Kidney (tissue), 13 donors: ENCODE measurements at regions not wholly inside any gene's neighbourhood (a gene's known extent, or its start where the extent isn't known, plus 50 kb on each side); places are given as distances from the start of the nearest gene placed in this dataset.

ENCODE experiments used
- DNase-seq, 5 donors: peaks; one replicate each; pipeline ENCODE4 v3.0.0-alpha.2; 2013 to 2020
- FAIRE-seq: peaks from 2 replicates; lab custom pipeline; 2012; peaks lifted over from hg19 to GRCh38; lab: Jason Lieb, UNC
- H3K27ac ChIP-seq, 2 donors: one replicate each; pipeline ENCODE4 v1.7.0; 2013; ENCODE audit warnings: low read depth in 2 of 2, low read length in 2 of 2, inconsistent platforms in 1 of 2
- H3K27me3 ChIP-seq: one replicate; pipeline ENCODE4 v1.7.1; 2013; ENCODE audit warnings: low read length, inconsistent platforms; ENCODE audit not compliant: control insufficient read depth, insufficient read depth
- H3K36me3 ChIP-seq, 3 donors: one replicate each; pipeline versions ENCODE4 v1.7.0 to v1.7.1; 2013; ENCODE audit warnings: low read length in 3 of 3, control low read depth in 1 of 3, inconsistent platforms in 1 of 3; ENCODE audit not compliant: insufficient read depth in 3 of 3, control insufficient read depth in 2 of 3
- H3K4me1 ChIP-seq, 3 donors: one replicate each; pipeline versions ENCODE4 v1.7.0 to v1.7.1; 2013; ENCODE audit warnings: low read length in 3 of 3, inconsistent platforms in 1 of 3, low read depth in 1 of 3; ENCODE audit not compliant: control insufficient read depth in 2 of 3, insufficient read depth in 2 of 3
- H3K4me3 ChIP-seq, 3 donors: one replicate each; pipeline versions ENCODE4 v1.7.0 to v1.8.1; 2013; ENCODE audit warnings: low read length in 3 of 3, control low read depth in 1 of 3, inconsistent platforms in 1 of 3
- H3K9ac ChIP-seq, 3 donors: one replicate each; pipeline versions ENCODE4 v1.7.0 to v1.7.1; 2013; ENCODE audit warnings: low read length in 3 of 3, control low read depth in 1 of 3, inconsistent platforms in 1 of 3
- H3K9me3 ChIP-seq, 3 donors: one replicate each; pipeline versions ENCODE4 v1.7.0 to v1.7.1; 2013; ENCODE audit warnings: low read length in 3 of 3, control low read depth in 1 of 3, inconsistent platforms in 1 of 3; ENCODE audit not compliant: control insufficient read depth in 2 of 3, insufficient read depth in 1 of 3
- intact Hi-C: fragments of 100-400 bp; cut with DNase I; formaldehyde crosslinking; loops from one replicate; pipeline ENCODE4 v1.11.1; 2022
- TF ChIP-seq, protein P1 (sequence below): IDR thresholded peaks from 3 replicates; pipeline ENCODE4 v1.5.1; 2012; ENCODE audit warnings: mild to moderate bottlenecking, moderate library complexity, borderline replicate concordance; ENCODE audit not compliant: insufficient read depth; ENCODE audit errors: extremely low read depth
- donor health status: control.
- donor health status: control.
- donor health status: control.
- donor health status: control.
- donor health status: control.
- donor health status: DM: yes; HTN: yes; CAD: no.
- donor health status: Normal renal cell carcinoma (clear cell type).

- no peak overlapping the region for H3K4me3 ChIP-seq
- H3K4me1 ChIP-seq, result no peaks in the 10 kb centered on the region
- H3K36me3 ChIP-seq, result no peaks in the 10 kb centered on the region
- H3K27ac ChIP-seq, result no peak overlapping the region
- H3K9ac ChIP-seq, result no peak overlapping the region
- intact Hi-C loops, result no loop called here
- DNase-seq (no peak), FAIRE-seq (no peak)
- TF ChIP-seq, protein P1, sequence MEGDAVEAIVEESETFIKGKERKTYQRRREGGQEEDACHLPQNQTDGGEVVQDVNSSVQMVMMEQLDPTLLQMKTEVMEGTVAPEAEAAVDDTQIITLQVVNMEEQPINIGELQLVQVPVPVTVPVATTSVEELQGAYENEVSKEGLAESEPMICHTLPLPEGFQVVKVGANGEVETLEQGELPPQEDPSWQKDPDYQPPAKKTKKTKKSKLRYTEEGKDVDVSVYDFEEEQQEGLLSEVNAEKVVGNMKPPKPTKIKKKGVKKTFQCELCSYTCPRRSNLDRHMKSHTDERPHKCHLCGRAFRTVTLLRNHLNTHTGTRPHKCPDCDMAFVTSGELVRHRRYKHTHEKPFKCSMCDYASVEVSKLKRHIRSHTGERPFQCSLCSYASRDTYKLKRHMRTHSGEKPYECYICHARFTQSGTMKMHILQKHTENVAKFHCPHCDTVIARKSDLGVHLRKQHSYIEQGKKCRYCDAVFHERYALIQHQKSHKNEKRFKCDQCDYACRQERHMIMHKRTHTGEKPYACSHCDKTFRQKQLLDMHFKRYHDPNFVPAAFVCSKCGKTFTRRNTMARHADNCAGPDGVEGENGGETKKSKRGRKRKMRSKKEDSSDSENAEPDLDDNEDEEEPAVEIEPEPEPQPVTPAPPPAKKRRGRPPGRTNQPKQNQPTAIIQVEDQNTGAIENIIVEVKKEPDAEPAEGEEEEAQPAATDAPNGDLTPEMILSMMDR, result no peak
- no peaks in the 10 kb centered on the region for H3K9me3 ChIP-seq
- H3K27me3 ChIP-seq, result no peaks in the 10 kb centered on the region
These were observed 293.3 kb downstream of the MAN2A1 start for GRCh38 chr5:109982966-109983534.

- TF ChIP-seq, protein P1, result no peak
- no peaks in the 10 kb centered on the region for H3K36me3 ChIP-seq
- H3K27me3 ChIP-seq, result no peaks in the 10 kb centered on the region
- no peak overlapping the region for H3K9ac ChIP-seq
- intact Hi-C loops, result no loop called here
- no peak overlapping the region for H3K27ac ChIP-seq
- DNase-seq (no peak), FAIRE-seq (no peak)
- H3K9me3 ChIP-seq, result no peaks in the 10 kb centered on the region
- no peak overlapping the region for H3K4me3 ChIP-seq
- peaks cover 0 to 4% (median 0%) of the 10 kb centered on the region in 3 donors for H3K4me1 ChIP-seq
These were observed 297.0 kb downstream of the MAN2A1 start for GRCh38 chr5:109986726-109987125.

GRCh38 chr5:109987355-109987754, 297.6 kb downstream of the MAN2A1 start:
- H3K36me3 ChIP-seq, result no peaks in the 10 kb centered on the region
- TF ChIP-seq, protein P1, result no peak
- H3K9ac ChIP-seq, result no peak overlapping the region
- no peak overlapping the region for H3K27ac ChIP-seq
- peaks cover 0 to 4% (median 0%) of the 10 kb centered on the region in 3 donors for H3K4me1 ChIP-seq
- intact Hi-C loops, result no loop called here
- no peak for FAIRE-seq
- no peaks in the 10 kb centered on the region for H3K9me3 ChIP-seq
- no peaks in the 10 kb centered on the region for H3K27me3 ChIP-seq
- DNase-seq, result no peak
- H3K4me3 ChIP-seq, result no peak overlapping the region

GRCh38 chr5:109987970-109988369, 298.2 kb downstream of the MAN2A1 start:
- Histone ChIP-seq H3K9me3 (no peaks in the 10 kb centered on the region), H3K27ac (no peak overlapping the region), H3K9ac (no peak overlapping the region), H3K4me1 (peaks cover 0 to 4% (median 0%) of the 10 kb centered on the region in 3 donors), H3K36me3 (no peaks in the 10 kb centered on the region), H3K4me3 (no peak overlapping the region), H3K27me3 (no peaks in the 10 kb centered on the region)
- intact Hi-C loops, result no loop called here
- FAIRE-seq, result no peak
- no peak for DNase-seq
- TF ChIP-seq, protein P1, result no peak
